WTC11 (cell line): ENCODE measurements at regions not wholly inside any gene's neighbourhood (a gene's known extent, or its start where the extent isn't known, plus 50 kb on each side); places are given as distances from the start of the nearest gene placed in this dataset.

ENCODE experiments used
- ATAC-seq: fragments of 200-7000 bp; cut with Tn5 transposase; 2 replicates; pipeline ENCODE4 v1.10.0; 2021; ENCODE audit warnings: mild to moderate bottlenecking, moderate library complexity
- CTCF ChIA-PET: fragments of 300-600 bp; sonication (Branson Sonifier 250); formaldehyde crosslinking; loops from one replicate; lab custom pipeline; 2021; ENCODE audit warnings: antibody characterized with exemption; lab: Charles Lee
- POLR2A ChIA-PET: fragments of 350-600 bp; sonication (Branson Sonifier 250); formaldehyde crosslinking; loops from one replicate; lab custom pipeline; 2021; ENCODE audit warnings: antibody characterized with exemption; lab: Charles Lee
- DNase-seq: peaks from one replicate; pipeline ENCODE4 v3.0.0; 2021; ENCODE audit warnings: low spot score
- H3K27ac Mint-ChIP-seq: 2 replicates; pipeline ENCODE4 v1.8.0; 2021; ENCODE audit warnings: mixed read lengths
- H3K27me3 Mint-ChIP-seq: 2 replicates; pipeline ENCODE4 v1.8.0; 2021; ENCODE audit warnings: low read depth, mild to moderate bottlenecking, moderate library complexity, mixed read lengths
- H3K36me3 Mint-ChIP-seq: 2 replicates; pipeline ENCODE4 v1.8.0; 2021; ENCODE audit warnings: mixed read lengths
- H3K4me1 Mint-ChIP-seq: 2 replicates; pipeline ENCODE4 v1.8.0; 2022; ENCODE audit warnings: mixed read lengths
- H3K4me3 Mint-ChIP-seq: 2 replicates; pipeline ENCODE4 v1.8.0; 2021; ENCODE audit warnings: mild to moderate bottlenecking, moderate library complexity, mixed read lengths
- H3K9me3 Mint-ChIP-seq: 2 replicates; pipeline ENCODE4 v1.8.0; 2021; ENCODE audit warnings: mixed read lengths
- IRF2 ChIP-seq: sonication (generic); formaldehyde crosslinking; IDR thresholded peaks from 2 replicates; pipeline ENCODE4 v1.8.0; 2022; ENCODE audit warnings: low read depth, missing genetic modification reagents, borderline replicate concordance
- RORB ChIP-seq: fragments of 250-450 bp; sonication (Bioruptor Pico); IDR thresholded peaks from 2 replicates; pipeline ENCODE4 v1.9.0; 2021; ENCODE audit warnings: mild to moderate bottlenecking
- SMAD3 ChIP-seq: sonication (generic); formaldehyde crosslinking; IDR thresholded peaks from 2 replicates; pipeline ENCODE4 v1.8.0; 2022; ENCODE audit warnings: missing genetic modification reagents, mild to moderate bottlenecking, borderline replicate concordance
- SP1 ChIP-seq: sonication (generic); formaldehyde crosslinking; conservative IDR thresholded peaks from 2 replicates; pipeline ENCODE4 v1.8.1; 2022; ENCODE audit warnings: missing genetic modification reagents
- TEAD1 ChIP-seq: sonication (generic); formaldehyde crosslinking; IDR thresholded peaks from 2 replicates; pipeline ENCODE4 v1.8.0; 2022; ENCODE audit warnings: mild to moderate bottlenecking, missing genetic modification reagents
- TP53 ChIP-seq: sonication (generic); formaldehyde crosslinking; IDR thresholded peaks from 2 replicates; pipeline ENCODE4 v1.8.1; 2023; ENCODE audit warnings: mild to moderate bottlenecking, missing genetic modification reagents
- ZBTB21 ChIP-seq: sonication (generic); formaldehyde crosslinking; IDR thresholded peaks from 2 replicates; pipeline ENCODE4 v1.8.1; 2023; ENCODE audit warnings: mild to moderate bottlenecking, missing genetic modification reagents, borderline replicate concordance
- ZNF263 ChIP-seq: sonication (generic); formaldehyde crosslinking; IDR thresholded peaks from 2 replicates; pipeline ENCODE4 v1.8.1; 2022; ENCODE audit warnings: low read depth, mild to moderate bottlenecking, moderate library complexity, missing genetic modification reagents
- ZNF317 ChIP-seq: sonication (generic); formaldehyde crosslinking; IDR thresholded peaks from 2 replicates; pipeline ENCODE4 v1.8.1; 2023; ENCODE audit warnings: low read depth, mild to moderate bottlenecking, moderate library complexity, missing genetic modification reagents, borderline replicate concordance
- TF ChIP-seq, protein P1 (sequence below): sonication (generic); formaldehyde crosslinking; IDR thresholded peaks from 2 replicates; pipeline ENCODE4 v1.8.0; 2022; ENCODE audit warnings: missing genetic modification reagents
- TF ChIP-seq, protein P2 (sequence below): sonication (generic); formaldehyde crosslinking; IDR thresholded peaks from 2 replicates; pipeline ENCODE4 v1.8.1; 2023; ENCODE audit warnings: mild to moderate bottlenecking, moderate library complexity, missing genetic modification reagents
- TF ChIP-seq, protein P3 (sequence below): sonication (generic); formaldehyde crosslinking; IDR thresholded peaks from 2 replicates; pipeline ENCODE4 v1.8.0; 2022; ENCODE audit warnings: mild to moderate bottlenecking, missing genetic modification reagents
- TF ChIP-seq, protein P4 (sequence below): sonication (generic); formaldehyde crosslinking; IDR thresholded peaks from 2 replicates; pipeline ENCODE4 v1.8.1; 2022; ENCODE audit warnings: mild to moderate bottlenecking, missing genetic modification reagents, moderate library complexity, borderline replicate concordance
- TF ChIP-seq, protein P5 (sequence below): sonication (generic); formaldehyde crosslinking; IDR thresholded peaks from 2 replicates; pipeline ENCODE4 v1.8.1; 2023; ENCODE audit warnings: mild to moderate bottlenecking, missing genetic modification reagents, borderline replicate concordance

DNA sequence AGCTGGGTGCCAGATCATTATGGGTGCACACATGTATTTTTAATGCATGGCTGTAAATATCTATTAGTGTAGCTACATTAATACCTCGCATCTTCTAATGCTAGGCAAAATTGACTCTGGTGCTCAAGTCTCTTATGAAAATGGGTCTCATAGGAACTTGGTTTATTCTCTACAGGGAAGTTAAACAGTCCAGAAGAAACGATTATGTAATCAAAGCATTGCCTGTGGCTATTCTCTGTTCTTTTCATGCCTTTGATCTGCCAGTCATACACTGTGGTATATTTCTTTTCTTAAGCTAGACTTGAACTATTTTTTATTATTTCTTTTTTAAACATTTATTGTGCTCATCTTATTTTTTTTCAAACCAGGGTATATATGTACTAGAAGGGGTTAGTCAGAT is 1015.0 kb downstream of the SLITRK1 start:
- no peaks in the 10 kb centered on the region for H3K36me3 Mint-ChIP-seq
- H3K9me3 Mint-ChIP-seq, result peaks cover 9% of the 10 kb centered on the region
- H3K27ac Mint-ChIP-seq, result no peak overlapping the region
- ATAC-seq (no peak), DNase-seq (no peak)
- CTCF ChIA-PET, result no interaction called here
- TF ChIP-seq, protein P1, sequence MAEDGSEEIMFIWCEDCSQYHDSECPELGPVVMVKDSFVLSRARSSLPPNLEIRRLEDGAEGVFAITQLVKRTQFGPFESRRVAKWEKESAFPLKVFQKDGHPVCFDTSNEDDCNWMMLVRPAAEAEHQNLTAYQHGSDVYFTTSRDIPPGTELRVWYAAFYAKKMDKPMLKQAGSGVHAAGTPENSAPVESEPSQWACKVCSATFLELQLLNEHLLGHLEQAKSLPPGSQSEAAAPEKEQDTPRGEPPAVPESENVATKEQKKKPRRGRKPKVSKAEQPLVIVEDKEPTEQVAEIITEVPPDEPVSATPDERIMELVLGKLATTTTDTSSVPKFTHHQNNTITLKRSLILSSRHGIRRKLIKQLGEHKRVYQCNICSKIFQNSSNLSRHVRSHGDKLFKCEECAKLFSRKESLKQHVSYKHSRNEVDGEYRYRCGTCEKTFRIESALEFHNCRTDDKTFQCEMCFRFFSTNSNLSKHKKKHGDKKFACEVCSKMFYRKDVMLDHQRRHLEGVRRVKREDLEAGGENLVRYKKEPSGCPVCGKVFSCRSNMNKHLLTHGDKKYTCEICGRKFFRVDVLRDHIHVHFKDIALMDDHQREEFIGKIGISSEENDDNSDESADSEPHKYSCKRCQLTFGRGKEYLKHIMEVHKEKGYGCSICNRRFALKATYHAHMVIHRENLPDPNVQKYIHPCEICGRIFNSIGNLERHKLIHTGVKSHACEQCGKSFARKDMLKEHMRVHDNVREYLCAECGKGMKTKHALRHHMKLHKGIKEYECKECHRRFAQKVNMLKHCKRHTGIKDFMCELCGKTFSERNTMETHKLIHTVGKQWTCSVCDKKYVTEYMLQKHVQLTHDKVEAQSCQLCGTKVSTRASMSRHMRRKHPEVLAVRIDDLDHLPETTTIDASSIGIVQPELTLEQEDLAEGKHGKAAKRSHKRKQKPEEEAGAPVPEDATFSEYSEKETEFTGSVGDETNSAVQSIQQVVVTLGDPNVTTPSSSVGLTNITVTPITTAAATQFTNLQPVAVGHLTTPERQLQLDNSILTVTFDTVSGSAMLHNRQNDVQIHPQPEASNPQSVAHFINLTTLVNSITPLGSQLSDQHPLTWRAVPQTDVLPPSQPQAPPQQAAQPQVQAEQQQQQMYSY (CRISPR knock-in tag), result no peak
- TF ChIP-seq, protein P2, sequence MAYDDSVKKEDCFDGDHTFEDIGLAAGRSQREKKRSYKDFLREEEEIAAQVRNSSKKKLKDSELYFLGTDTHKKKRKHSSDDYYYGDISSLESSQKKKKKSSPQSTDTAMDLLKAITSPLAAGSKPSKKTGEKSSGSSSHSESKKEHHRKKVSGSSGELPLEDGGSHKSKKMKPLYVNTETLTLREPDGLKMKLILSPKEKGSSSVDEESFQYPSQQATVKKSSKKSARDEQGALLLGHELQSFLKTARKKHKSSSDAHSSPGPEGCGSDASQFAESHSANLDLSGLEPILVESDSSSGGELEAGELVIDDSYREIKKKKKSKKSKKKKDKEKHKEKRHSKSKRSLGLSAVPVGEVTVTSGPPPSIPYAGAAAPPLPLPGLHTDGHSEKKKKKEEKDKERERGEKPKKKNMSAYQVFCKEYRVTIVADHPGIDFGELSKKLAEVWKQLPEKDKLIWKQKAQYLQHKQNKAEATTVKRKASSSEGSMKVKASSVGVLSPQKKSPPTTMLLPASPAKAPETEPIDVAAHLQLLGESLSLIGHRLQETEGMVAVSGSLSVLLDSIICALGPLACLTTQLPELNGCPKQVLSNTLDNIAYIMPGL (CRISPR knock-in tag), result no peak
- TF ChIP-seq IRF2 (CRISPR knock-in tag) (no peak), RORB (CRISPR knock-in tag) (no peak), ZNF317 (CRISPR knock-in tag) (no peak), SP1 (CRISPR knock-in tag) (no peak), SMAD3 (CRISPR knock-in tag) (no peak)
- TF ChIP-seq, protein P3, sequence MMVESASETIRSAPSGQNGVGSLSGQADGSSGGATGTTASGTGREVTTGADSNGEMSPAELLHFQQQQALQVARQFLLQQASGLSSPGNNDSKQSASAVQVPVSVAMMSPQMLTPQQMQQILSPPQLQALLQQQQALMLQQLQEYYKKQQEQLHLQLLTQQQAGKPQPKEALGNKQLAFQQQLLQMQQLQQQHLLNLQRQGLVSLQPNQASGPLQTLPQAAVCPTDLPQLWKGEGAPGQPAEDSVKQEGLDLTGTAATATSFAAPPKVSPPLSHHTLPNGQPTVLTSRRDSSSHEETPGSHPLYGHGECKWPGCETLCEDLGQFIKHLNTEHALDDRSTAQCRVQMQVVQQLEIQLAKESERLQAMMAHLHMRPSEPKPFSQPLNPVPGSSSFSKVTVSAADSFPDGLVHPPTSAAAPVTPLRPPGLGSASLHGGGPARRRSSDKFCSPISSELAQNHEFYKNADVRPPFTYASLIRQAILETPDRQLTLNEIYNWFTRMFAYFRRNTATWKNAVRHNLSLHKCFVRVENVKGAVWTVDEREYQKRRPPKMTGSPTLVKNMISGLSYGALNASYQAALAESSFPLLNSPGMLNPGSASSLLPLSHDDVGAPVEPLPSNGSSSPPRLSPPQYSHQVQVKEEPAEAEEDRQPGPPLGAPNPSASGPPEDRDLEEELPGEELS (CRISPR knock-in tag), result no peak
- TF ChIP-seq, protein P4, sequence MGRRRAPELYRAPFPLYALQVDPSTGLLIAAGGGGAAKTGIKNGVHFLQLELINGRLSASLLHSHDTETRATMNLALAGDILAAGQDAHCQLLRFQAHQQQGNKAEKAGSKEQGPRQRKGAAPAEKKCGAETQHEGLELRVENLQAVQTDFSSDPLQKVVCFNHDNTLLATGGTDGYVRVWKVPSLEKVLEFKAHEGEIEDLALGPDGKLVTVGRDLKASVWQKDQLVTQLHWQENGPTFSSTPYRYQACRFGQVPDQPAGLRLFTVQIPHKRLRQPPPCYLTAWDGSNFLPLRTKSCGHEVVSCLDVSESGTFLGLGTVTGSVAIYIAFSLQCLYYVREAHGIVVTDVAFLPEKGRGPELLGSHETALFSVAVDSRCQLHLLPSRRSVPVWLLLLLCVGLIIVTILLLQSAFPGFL, result no peak
- TF ChIP-seq, protein P5, sequence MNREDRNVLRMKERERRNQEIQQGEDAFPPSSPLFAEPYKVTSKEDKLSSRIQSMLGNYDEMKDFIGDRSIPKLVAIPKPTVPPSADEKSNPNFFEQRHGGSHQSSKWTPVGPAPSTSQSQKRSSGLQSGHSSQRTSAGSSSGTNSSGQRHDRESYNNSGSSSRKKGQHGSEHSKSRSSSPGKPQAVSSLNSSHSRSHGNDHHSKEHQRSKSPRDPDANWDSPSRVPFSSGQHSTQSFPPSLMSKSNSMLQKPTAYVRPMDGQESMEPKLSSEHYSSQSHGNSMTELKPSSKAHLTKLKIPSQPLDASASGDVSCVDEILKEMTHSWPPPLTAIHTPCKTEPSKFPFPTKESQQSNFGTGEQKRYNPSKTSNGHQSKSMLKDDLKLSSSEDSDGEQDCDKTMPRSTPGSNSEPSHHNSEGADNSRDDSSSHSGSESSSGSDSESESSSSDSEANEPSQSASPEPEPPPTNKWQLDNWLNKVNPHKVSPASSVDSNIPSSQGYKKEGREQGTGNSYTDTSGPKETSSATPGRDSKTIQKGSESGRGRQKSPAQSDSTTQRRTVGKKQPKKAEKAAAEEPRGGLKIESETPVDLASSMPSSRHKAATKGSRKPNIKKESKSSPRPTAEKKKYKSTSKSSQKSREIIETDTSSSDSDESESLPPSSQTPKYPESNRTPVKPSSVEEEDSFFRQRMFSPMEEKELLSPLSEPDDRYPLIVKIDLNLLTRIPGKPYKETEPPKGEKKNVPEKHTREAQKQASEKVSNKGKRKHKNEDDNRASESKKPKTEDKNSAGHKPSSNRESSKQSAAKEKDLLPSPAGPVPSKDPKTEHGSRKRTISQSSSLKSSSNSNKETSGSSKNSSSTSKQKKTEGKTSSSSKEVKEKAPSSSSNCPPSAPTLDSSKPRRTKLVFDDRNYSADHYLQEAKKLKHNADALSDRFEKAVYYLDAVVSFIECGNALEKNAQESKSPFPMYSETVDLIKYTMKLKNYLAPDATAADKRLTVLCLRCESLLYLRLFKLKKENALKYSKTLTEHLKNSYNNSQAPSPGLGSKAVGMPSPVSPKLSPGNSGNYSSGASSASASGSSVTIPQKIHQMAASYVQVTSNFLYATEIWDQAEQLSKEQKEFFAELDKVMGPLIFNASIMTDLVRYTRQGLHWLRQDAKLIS, result no peak
- H3K4me1 Mint-ChIP-seq, result no peaks in the 10 kb centered on the region
- H3K4me3 Mint-ChIP-seq, result no peak overlapping the region
- POLR2A ChIA-PET, result no interaction called here
- H3K27me3 Mint-ChIP-seq, result no peaks in the 10 kb centered on the region

DNA sequence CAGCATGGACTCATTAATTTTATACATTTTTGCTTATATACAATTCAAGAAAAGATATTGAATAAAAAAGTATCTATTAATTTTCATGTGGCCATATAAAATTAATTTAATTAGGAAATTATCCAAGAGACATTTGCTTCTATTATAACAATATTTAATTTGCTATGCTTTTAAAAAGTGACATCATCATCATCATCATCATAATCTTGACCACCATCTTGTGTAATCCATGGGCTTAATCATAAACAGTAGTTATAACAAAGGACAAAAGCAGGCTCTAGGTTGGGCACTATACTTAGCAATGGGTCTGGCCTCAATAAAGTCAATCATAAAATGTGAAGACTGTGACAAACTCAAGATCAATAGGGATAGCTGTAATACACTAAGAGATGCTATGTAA is 1031.6 kb downstream of the SLITRK1 start:
- no peak overlapping the region for H3K4me3 Mint-ChIP-seq
- CTCF ChIA-PET, result no interaction called here
- H3K36me3 Mint-ChIP-seq, result no peaks in the 10 kb centered on the region
- H3K27ac Mint-ChIP-seq, result no peak overlapping the region
- ATAC-seq (no peak), DNase-seq (no peak)
- TF ChIP-seq ZBTB21 (no peak), TEAD1 (no peak), ZNF263 (CRISPR knock-in tag) (no peak), TP53 (CRISPR knock-in tag) (no peak)
- H3K27me3 Mint-ChIP-seq, result no peaks in the 10 kb centered on the region; the same call in 1 of the 2 replicates
- no peaks in the 10 kb centered on the region for H3K9me3 Mint-ChIP-seq
- POLR2A ChIA-PET, result no interaction called here
- no peaks in the 10 kb centered on the region for H3K4me1 Mint-ChIP-seq
